Neuronal stem cell (in vitro differentiated cells): ENCODE measurements at regions not wholly inside any gene's neighbourhood (a gene's known extent, or its start where the extent isn't known, plus 50 kb on each side); places are given as distances from the start of the nearest gene placed in this dataset.
"Not testable (repeated sequence)": the region's sequence is repeated elsewhere in the genome, so short reads cannot be mapped to it uniquely, and the experiment has no call there.

Source experiments
- DNase-seq: peaks from one replicate; pipeline ENCODE4 v3.0.0-alpha.2; 2013; ENCODE audit warnings: low spot score
- H2AFZ ChIP-seq: one replicate; pipeline ENCODE4 v1.6.1; 2013; ENCODE audit warnings: mild to moderate bottlenecking, low read length, inconsistent platforms
- H2AK5ac ChIP-seq: 2 replicates; pipeline ENCODE4 v1.6.1; 2013; ENCODE audit warnings: low read depth, mild to moderate bottlenecking, inconsistent platforms, low read length, moderate library complexity, mixed read lengths
- H2BK120ac ChIP-seq: 2 replicates; pipeline ENCODE4 v1.6.1; 2013; ENCODE audit warnings: low read depth, mild to moderate bottlenecking, inconsistent platforms, low read length, moderate library complexity, mixed read lengths
- H2BK12ac ChIP-seq: one replicate; pipeline ENCODE4 v1.6.1; 2013; ENCODE audit warnings: low read length, inconsistent platforms
- H2BK15ac ChIP-seq: 2 replicates; pipeline ENCODE4 v1.6.1; 2013; ENCODE audit warnings: mild to moderate bottlenecking, low read length, inconsistent platforms, mixed read lengths
- H2BK5ac ChIP-seq: one replicate; pipeline ENCODE4 v1.6.1; 2013; ENCODE audit warnings: inconsistent platforms, mild to moderate bottlenecking, low read length, moderate library complexity
- H3K14ac ChIP-seq: one replicate; pipeline ENCODE4 v1.6.1; 2013; ENCODE audit warnings: low read length, inconsistent platforms
- H3K18ac ChIP-seq: 2 replicates; pipeline ENCODE4 v1.6.1; 2013; ENCODE audit warnings: low read length, inconsistent platforms
- H3K23ac ChIP-seq: 2 replicates; pipeline ENCODE4 v1.6.1; 2013; ENCODE audit warnings: low read depth, mild to moderate bottlenecking, mixed read lengths, low read length, inconsistent platforms; ENCODE audit not compliant: poor library complexity
- H3K27ac ChIP-seq: replicated peaks from 3 replicates; pipeline ENCODE4 v1.5.1; 2013; ENCODE audit warnings: low read length, inconsistent platforms
- H3K27me3 ChIP-seq, 3 experiments: 2 replicates each; pipeline ENCODE4 v1.6.1; 2013; ENCODE audit warnings: low read length in 3 of 3, mild to moderate bottlenecking in 2 of 3, inconsistent platforms in 1 of 3, low read depth in 1 of 3, mixed read lengths in 1 of 3, moderate library complexity in 1 of 3; ENCODE audit not compliant: control insufficient read depth in 3 of 3, insufficient read depth in 3 of 3
- H3K36me3 ChIP-seq, 2 donors: replicated peaks in 1 of 2; 2 replicates each; pipeline ENCODE4 v1.6.1; 2013; ENCODE audit warnings: low read length in 2 of 2; ENCODE audit not compliant: control insufficient read depth in 2 of 2, insufficient read depth in 2 of 2
- H3K4ac ChIP-seq: 2 replicates; pipeline ENCODE4 v1.6.1; 2013; ENCODE audit warnings: inconsistent platforms, mild to moderate bottlenecking, low read length, moderate library complexity
- H3K4me1 ChIP-seq, 2 donors: 1 replicate in 1 of 2; 2 replicates in 1 of 2; pipeline ENCODE4 v1.6.1; 2013; ENCODE audit warnings: low read length in 2 of 2, low read depth in 1 of 2; ENCODE audit not compliant: control insufficient read depth in 2 of 2, insufficient read depth in 1 of 2
- H3K4me2 ChIP-seq: one replicate; pipeline ENCODE4 v1.6.1; 2013; ENCODE audit warnings: mild to moderate bottlenecking, low read length, inconsistent platforms; ENCODE audit not compliant: insufficient read depth, poor library complexity, severe bottlenecking
- H3K4me3 ChIP-seq, 2 donors: 2 replicates each; pipeline ENCODE4 v1.5.1; 2013; ENCODE audit warnings: low read length in 2 of 2, mild to moderate bottlenecking in 2 of 2, inconsistent platforms in 1 of 2, moderate library complexity in 1 of 2
- H3K79me1 ChIP-seq: one replicate; pipeline ENCODE4 v1.6.1; 2013; ENCODE audit warnings: low read depth, mild to moderate bottlenecking, inconsistent platforms, low read length, moderate library complexity
- H3K9ac ChIP-seq: one replicate; pipeline ENCODE4 v1.6.1; 2013; ENCODE audit warnings: mild to moderate bottlenecking, low read depth, low read length, inconsistent platforms; ENCODE audit not compliant: poor library complexity
- H3K9me3 ChIP-seq, 2 donors: replicated peaks in 1 of 2; 2 replicates each; pipeline versions ENCODE3 to v1.6.1; 2013; ENCODE audit warnings: low read length in 2 of 2, mild to moderate bottlenecking in 2 of 2, inconsistent platforms in 1 of 2, low read depth in 1 of 2, mixed read lengths in 1 of 2, moderate library complexity in 1 of 2; ENCODE audit not compliant: control insufficient read depth in 2 of 2, insufficient read depth in 1 of 2
- H4K8ac ChIP-seq: one replicate; pipeline ENCODE4 v1.6.1; 2013; ENCODE audit warnings: low read depth, mild to moderate bottlenecking, inconsistent platforms, low read length, moderate library complexity
- H4K91ac ChIP-seq: one replicate; pipeline ENCODE4 v1.6.1; 2013; ENCODE audit warnings: low read length, low read depth, mild to moderate bottlenecking, inconsistent platforms; ENCODE audit not compliant: poor library complexity
- WGBS, 2 donors: extraction: QIAGEN DNeasy Blood & Tissue Kit; methylation state at CpG; one replicate each; pipeline ENCODE4 v1.1.7; 2013; ENCODE audit warnings: missing lambda C conversion rate in 2 of 2, mixed read lengths in 1 of 2; ENCODE audit not compliant: insufficient read length in 2 of 2, insufficient replicate concordance in 1 of 2; ENCODE audit errors: extremely low coverage in 2 of 2; 5-methylcytosine and 5-hydroxymethylcytosine counted together

- H3K79me1 ChIP-seq, H2BK15ac ChIP-seq, H3K14ac ChIP-seq, H3K4ac ChIP-seq, H4K91ac ChIP-seq, H3K4me3 ChIP-seq, H3K27ac ChIP-seq, H2AFZ ChIP-seq, H3K4me2 ChIP-seq, H3K9ac ChIP-seq, H3K23ac ChIP-seq, H2AK5ac ChIP-seq, H3K18ac ChIP-seq, H3K9me3 ChIP-seq, H2BK120ac ChIP-seq, H3K4me1 ChIP-seq, H2BK5ac ChIP-seq, H2BK12ac ChIP-seq, H3K27me3 ChIP-seq, DNase-seq, H3K36me3 ChIP-seq, H4K8ac ChIP-seq: not testable (repeated sequence)
These were observed 105.7 kb downstream of the SPDYE17 start for GRCh38 chr7:76926416-76926815.

- not testable (repeated sequence) for H2BK15ac ChIP-seq, H4K8ac ChIP-seq, H3K4me1 ChIP-seq, H3K14ac ChIP-seq, H3K18ac ChIP-seq, H2BK12ac ChIP-seq, H3K27ac ChIP-seq, H3K9ac ChIP-seq, H3K4me2 ChIP-seq, H2AK5ac ChIP-seq, H3K4ac ChIP-seq, H4K91ac ChIP-seq, H3K23ac ChIP-seq, DNase-seq, H3K36me3 ChIP-seq, H2BK120ac ChIP-seq, H3K9me3 ChIP-seq, H2BK5ac ChIP-seq, H3K4me3 ChIP-seq, H2AFZ ChIP-seq, H3K79me1 ChIP-seq, H3K27me3 ChIP-seq
- no CpG with 5 or more reads among the region's 4 CpGs for WGBS, 2 donors
These were observed 107.4 kb downstream of the SPDYE17 start for GRCh38 chr7:76924756-76925155.

- DNase-seq, H3K4me1 ChIP-seq, H3K36me3 ChIP-seq, H3K4me3 ChIP-seq, H2AK5ac ChIP-seq, H3K9ac ChIP-seq, H2AFZ ChIP-seq, H3K27me3 ChIP-seq, H3K18ac ChIP-seq, H3K79me1 ChIP-seq, H3K9me3 ChIP-seq, H3K4me2 ChIP-seq, H3K27ac ChIP-seq, H4K8ac ChIP-seq, H4K91ac ChIP-seq, H2BK12ac ChIP-seq, H3K23ac ChIP-seq, H2BK5ac ChIP-seq, H2BK120ac ChIP-seq, H3K14ac ChIP-seq, H2BK15ac ChIP-seq, H3K4ac ChIP-seq: not testable (repeated sequence)
- WGBS, 2 donors, result no CpG with 5 or more reads among the region's 2 CpGs
These were observed 113.5 kb downstream of the SPDYE17 start for GRCh38 chr7:76918619-76919018.

GRCh38 chr7:76914361-76914760 lies 117.8 kb downstream of the SPDYE17 start:
- H3K79me1 ChIP-seq, H3K4ac ChIP-seq, H2BK120ac ChIP-seq, H2AFZ ChIP-seq, H3K14ac ChIP-seq, DNase-seq, H3K4me1 ChIP-seq, H2BK15ac ChIP-seq, H3K23ac ChIP-seq, H3K9ac ChIP-seq, H4K8ac ChIP-seq, H3K36me3 ChIP-seq, H3K27ac ChIP-seq, H4K91ac ChIP-seq, H3K27me3 ChIP-seq, H3K4me2 ChIP-seq, H2AK5ac ChIP-seq, H2BK12ac ChIP-seq, H3K9me3 ChIP-seq, H3K4me3 ChIP-seq, H2BK5ac ChIP-seq, H3K18ac ChIP-seq: not testable (repeated sequence)
- no CpG with 5 or more reads among the region's 1 CpG for WGBS, 2 donors
